Ascending aorta (tissue), 2 donors: ENCODE measurements at regions not wholly inside any gene's neighbourhood (a gene's known extent, or its start where the extent isn't known, plus 50 kb on each side); places are given as distances from the start of the nearest gene placed in this dataset.

Experiments
- DNase-seq, 2 donors: peaks; one replicate each; pipeline ENCODE4 v3.0.0-alpha.2; 2019; ENCODE audit warnings: low spot score in 2 of 2
- H3K27ac ChIP-seq, 2 donors: fragments of 200-600 bp; sonication (generic); one replicate each; pipeline ENCODE4 v1.5.1; 2016 to 2017; ENCODE audit warnings: mild to moderate bottlenecking in 1 of 2
- H3K27me3 ChIP-seq: fragments of 200-600 bp; sonication (generic); one replicate; pipeline ENCODE4 v1.5.1; 2017
- H3K36me3 ChIP-seq, 2 donors: fragments of 200-600 bp; sonication (generic); one replicate each; pipeline ENCODE4 v1.5.1; 2016
- H3K4me1 ChIP-seq, 2 donors: fragments of 200-600 bp; sonication (generic); one replicate each; pipeline ENCODE4 v1.5.1; 2016 to 2017; ENCODE audit warnings: mild to moderate bottlenecking in 1 of 2
- H3K4me3 ChIP-seq, 2 donors: fragments of 200-600 bp; sonication (generic); one replicate each; pipeline ENCODE4 v1.5.1; 2016 to 2017; ENCODE audit warnings: mild to moderate bottlenecking in 1 of 2
- H3K9me3 ChIP-seq, 2 donors: fragments of 200-600 bp; sonication (generic); one replicate each; pipeline ENCODE4 v1.5.1; 2016
- intact Hi-C: fragments of 100-400 bp; cut with DNase I; formaldehyde crosslinking; loops from one replicate; pipeline ENCODE4 v1.15.1; 2023
- TF ChIP-seq, protein P1 (sequence below), 3 experiments: fragments of 200-600 bp in 2 of 3; fragments of 450-650 bp in 1 of 3; sonication (generic) in 2 of 3; IDR thresholded peaks; one replicate each; pipeline ENCODE4 v1.5.1; 2016 to 2019; ENCODE audit warnings: antibody characterized with exemption in 3 of 3, mild to moderate bottlenecking in 1 of 3, moderate library complexity in 1 of 3

DNA sequence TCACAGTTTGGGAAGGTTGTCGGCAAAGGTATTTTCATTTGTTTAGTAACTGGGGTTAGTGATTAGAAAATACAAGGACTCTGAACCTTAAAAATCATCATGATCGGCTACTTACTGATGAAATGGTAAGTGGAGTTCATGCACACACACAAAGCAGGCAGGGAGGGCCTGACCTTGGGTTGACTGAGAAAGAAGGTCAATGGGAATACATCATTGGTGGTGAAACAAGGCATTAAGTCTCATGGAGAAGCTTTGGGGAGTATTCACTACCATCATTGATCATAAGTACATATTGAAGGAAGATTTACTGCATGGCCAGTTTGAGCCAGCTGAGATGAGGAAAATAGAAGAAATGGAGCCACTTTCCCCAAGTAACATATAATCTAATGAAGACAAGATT, 74.4 kb downstream of the LUZP4 start:
- Histone ChIP-seq H3K4me3 (no peak overlapping the region), H3K4me1 (no peaks in the 10 kb centered on the region), H3K27ac (no peak overlapping the region), H3K27me3 (no peaks in the 10 kb centered on the region), H3K9me3 (no peaks in the 10 kb centered on the region), H3K36me3 (no peaks in the 10 kb centered on the region)
- intact Hi-C loops, result loop anchor here (10.0 kb wide), 1 partner anchor 91 kb away; no protein-coding TSS in a partner anchor
- DNase-seq, result no peak
- TF ChIP-seq, protein P1, sequence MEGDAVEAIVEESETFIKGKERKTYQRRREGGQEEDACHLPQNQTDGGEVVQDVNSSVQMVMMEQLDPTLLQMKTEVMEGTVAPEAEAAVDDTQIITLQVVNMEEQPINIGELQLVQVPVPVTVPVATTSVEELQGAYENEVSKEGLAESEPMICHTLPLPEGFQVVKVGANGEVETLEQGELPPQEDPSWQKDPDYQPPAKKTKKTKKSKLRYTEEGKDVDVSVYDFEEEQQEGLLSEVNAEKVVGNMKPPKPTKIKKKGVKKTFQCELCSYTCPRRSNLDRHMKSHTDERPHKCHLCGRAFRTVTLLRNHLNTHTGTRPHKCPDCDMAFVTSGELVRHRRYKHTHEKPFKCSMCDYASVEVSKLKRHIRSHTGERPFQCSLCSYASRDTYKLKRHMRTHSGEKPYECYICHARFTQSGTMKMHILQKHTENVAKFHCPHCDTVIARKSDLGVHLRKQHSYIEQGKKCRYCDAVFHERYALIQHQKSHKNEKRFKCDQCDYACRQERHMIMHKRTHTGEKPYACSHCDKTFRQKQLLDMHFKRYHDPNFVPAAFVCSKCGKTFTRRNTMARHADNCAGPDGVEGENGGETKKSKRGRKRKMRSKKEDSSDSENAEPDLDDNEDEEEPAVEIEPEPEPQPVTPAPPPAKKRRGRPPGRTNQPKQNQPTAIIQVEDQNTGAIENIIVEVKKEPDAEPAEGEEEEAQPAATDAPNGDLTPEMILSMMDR (IDR thresholded peaks at IDR 0.05), result no peak

DNA sequence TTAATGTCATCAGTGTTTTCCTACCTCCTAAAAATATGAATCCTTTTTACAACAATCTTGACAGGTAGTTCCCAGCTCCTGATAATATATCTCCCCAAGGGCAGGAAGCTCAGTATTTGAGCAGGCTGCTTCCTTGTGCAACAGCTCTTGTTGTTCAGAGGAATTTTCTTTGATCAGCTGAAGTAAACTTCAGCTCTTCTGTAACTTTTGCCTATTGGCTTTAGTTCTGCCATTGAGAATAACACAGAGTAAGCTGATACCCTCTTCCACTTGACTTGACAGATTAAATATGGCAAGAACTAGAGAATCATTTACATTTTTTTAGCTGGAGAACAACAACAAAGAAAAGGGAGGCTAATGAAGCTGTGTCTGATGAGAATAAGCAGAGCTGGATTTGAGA, 75.2 kb downstream of the LUZP4 start:
- TF ChIP-seq, protein P1 (IDR thresholded peaks at IDR 0.05), result no peak
- no peak for DNase-seq
- intact Hi-C loops, result loop anchor here (10.0 kb wide), 1 partner anchor 90 kb away; no protein-coding TSS in a partner anchor

DNA sequence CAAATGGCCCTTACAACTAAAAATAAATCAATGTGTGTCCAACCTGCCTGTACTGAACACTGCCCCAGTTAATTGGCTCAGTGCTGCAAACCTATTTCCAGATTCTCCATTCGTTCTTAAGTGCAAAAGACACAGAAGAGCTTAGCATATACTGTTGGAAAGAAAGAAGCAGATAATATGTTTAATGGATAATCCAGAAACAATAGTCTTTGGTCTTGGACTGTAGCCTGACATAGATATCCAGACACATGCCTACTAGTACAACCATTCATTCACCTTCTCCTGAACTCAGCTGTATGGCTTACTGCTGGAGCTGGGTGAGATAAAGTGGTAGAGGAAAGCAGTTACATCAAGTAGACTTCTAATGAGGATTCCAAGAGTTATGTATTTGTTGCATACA, 77.0 kb downstream of the LUZP4 start:
- Histone ChIP-seq H3K4me3 (no peak overlapping the region), H3K4me1 (no peaks in the 10 kb centered on the region), H3K27ac (peak overlapping the region; percentile 19 to 40), H3K9me3 (no peaks in the 10 kb centered on the region), H3K27me3 (no peaks in the 10 kb centered on the region), H3K36me3 (no peaks in the 10 kb centered on the region)
- TF ChIP-seq, protein P1 (IDR thresholded peaks at IDR 0.05), result no peak
- intact Hi-C loops, result loop anchor here (10.0 kb wide), 1 partner anchor 88 kb away; no protein-coding TSS in a partner anchor
- DNase-seq, result no peak

More for the DNA sequence above, 75.2 kb downstream of the LUZP4 start:
- no peak overlapping the region for H3K4me3 ChIP-seq
- no peaks in the 10 kb centered on the region for H3K27me3 ChIP-seq
- no peaks in the 10 kb centered on the region for H3K4me1 ChIP-seq
- no peaks in the 10 kb centered on the region for H3K36me3 ChIP-seq
- no peaks in the 10 kb centered on the region for H3K9me3 ChIP-seq
- peak overlapping the region in 1 of 2 donors; percentile 35 for H3K27ac ChIP-seq

DNA sequence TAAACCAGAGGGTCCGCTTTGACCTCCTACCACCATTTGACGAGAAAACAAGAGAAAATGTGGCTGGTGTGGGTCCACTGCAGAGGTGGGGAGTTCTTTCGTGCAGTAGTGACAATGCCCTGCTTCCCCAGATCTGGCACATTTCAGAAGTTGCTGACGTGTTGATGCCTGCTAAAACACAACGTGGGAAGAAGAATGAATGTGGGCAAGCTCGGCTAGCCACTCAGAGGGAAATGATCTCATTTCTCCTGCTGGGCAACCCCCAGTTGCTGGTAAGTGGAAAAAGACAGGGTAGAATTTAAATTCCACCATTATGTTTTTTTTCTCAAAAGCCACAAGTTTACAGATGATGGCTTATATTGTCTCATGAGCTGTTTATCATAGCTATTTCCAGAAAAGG, 77.9 kb downstream of the LUZP4 start:
- intact Hi-C loops, result loop anchor here (10.0 kb wide), 1 partner anchor 87 kb away; no protein-coding TSS in a partner anchor

DNA sequence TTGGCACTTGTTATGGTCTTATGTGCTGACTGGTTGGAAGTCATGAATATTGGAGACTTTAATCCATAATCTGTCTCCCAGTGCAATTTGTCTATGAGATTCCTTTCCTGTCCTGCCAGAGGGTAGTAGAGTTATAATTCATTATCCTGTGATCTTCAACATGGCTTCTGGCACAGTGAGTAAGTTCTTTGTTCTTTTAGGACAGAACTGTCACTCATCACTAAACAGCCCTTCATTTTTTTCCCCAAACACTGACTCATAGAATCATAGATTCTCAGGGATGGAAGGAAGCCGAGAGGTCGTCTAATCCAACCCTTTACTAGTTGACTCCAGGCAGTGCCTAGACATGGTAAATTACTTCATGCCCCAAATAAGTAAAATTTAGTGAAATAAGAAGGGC, 78.4 kb downstream of the LUZP4 start:
- intact Hi-C loops, result loop anchor here (10.0 kb wide), 1 partner anchor 87 kb away; no protein-coding TSS in a partner anchor
- H3K36me3 ChIP-seq, result no peaks in the 10 kb centered on the region
- DNase-seq, result no peak
- H3K27me3 ChIP-seq, result no peaks in the 10 kb centered on the region
- no peak overlapping the region for H3K4me3 ChIP-seq
- TF ChIP-seq, protein P1 (IDR thresholded peaks at IDR 0.05), result no peak
- H3K27ac ChIP-seq, result peak overlapping the region; percentile 40 to 74
- no peaks in the 10 kb centered on the region for H3K9me3 ChIP-seq
- H3K4me1 ChIP-seq, result no peaks in the 10 kb centered on the region

More for the DNA sequence above, 77.9 kb downstream of the LUZP4 start:
- no peak for DNase-seq
- Histone ChIP-seq H3K4me3 (no peak overlapping the region), H3K4me1 (no peaks in the 10 kb centered on the region), H3K9me3 (no peaks in the 10 kb centered on the region), H3K27ac (peak overlapping the region; percentile 40 to 74), H3K27me3 (no peaks in the 10 kb centered on the region), H3K36me3 (no peaks in the 10 kb centered on the region)
- TF ChIP-seq, protein P1 (IDR thresholded peaks at IDR 0.05), result no peak

DNA sequence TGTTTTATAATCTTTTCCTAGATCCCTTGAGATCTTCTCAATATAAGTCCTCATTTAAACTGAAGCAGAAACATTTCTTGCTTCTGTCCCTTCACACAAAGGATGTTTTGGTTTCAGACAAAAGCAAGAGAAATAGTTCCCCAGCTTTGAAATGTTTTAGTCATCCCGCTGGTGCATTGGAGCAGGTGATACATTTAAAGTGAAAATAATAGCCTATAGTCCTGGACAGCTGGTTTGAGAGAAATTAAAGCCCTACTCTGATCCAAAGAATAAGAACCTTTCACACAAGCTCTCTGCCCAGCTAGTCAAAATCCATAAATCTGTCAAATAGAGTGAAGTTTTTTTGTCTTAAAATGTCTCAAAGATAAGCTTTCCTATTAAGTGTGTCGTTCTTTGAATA, 79.4 kb downstream of the LUZP4 start:
- TF ChIP-seq, protein P1 (IDR thresholded peaks at IDR 0.05), result no peak
- intact Hi-C loops, result loop anchor here (10.0 kb wide), 1 partner anchor 86 kb away; no protein-coding TSS in a partner anchor
- H3K36me3 ChIP-seq, result no peaks in the 10 kb centered on the region
- H3K4me1 ChIP-seq, result no peaks in the 10 kb centered on the region
- peak overlapping the region in 1 of 2 donors; percentile 74 for H3K27ac ChIP-seq
- H3K27me3 ChIP-seq, result no peaks in the 10 kb centered on the region
- no peak overlapping the region for H3K4me3 ChIP-seq
- no peaks in the 10 kb centered on the region for H3K9me3 ChIP-seq
- no peak for DNase-seq
